RWPE1 (cell line): ENCODE measurements at regions not wholly inside any gene's neighbourhood (a gene's known extent, or its start where the extent isn't known, plus 50 kb on each side); places are given as distances from the start of the nearest gene placed in this dataset.

Experiments
- CTCF ChIA-PET: fragments of 350-600 bp; sonication (Branson Sonifier 250); formaldehyde crosslinking; extraction: SDS; loops from one replicate; lab custom pipeline; 2021; lab: Yijun Ruan, JAX
- POLR2A ChIA-PET: fragments of 400-600 bp; formaldehyde crosslinking; extraction: SDS; loops from one replicate; lab custom pipeline; 2020; ENCODE audit warnings: antibody characterized with exemption; ENCODE audit not compliant: low non-redundant PET; lab: Yijun Ruan, JAX
- DNase-seq: peaks from one replicate; pipeline ENCODE4 v3.0.0; 2012; ENCODE audit warnings: low spot score
- H3K27ac ChIP-seq: fragments of 450-650 bp; 2 replicates; pipeline ENCODE4 v1.5.1; 2017
- CTCF ChIP-seq: fragments of 450-650 bp; conservative IDR thresholded peaks from 2 replicates; pipeline ENCODE4 v1.5.1; 2017; ENCODE audit warnings: low read depth, mild to moderate bottlenecking

GRCh38 chr20:61104232-61104631 lies 147.8 kb upstream of the CDH4 start:
- no peak for TF ChIP-seq CTCF
- POLR2A ChIA-PET: no interaction called here
- CTCF ChIA-PET: no interaction called here
- H3K27ac ChIP-seq: no peak overlapping the region
- no peak for DNase-seq

GRCh38 chr20:61105395-61105794 lies 146.7 kb upstream of the CDH4 start:
- no peak overlapping the region for H3K27ac ChIP-seq
- CTCF ChIA-PET: interaction anchor here (0.6 to 0.7 kb wide), 2 partner anchors 768 to 967 kb away, joined by 3 to 4 read pairs; no protein-coding TSS in a partner anchor
- DNase-seq: no peak
- TF ChIP-seq CTCF: no peak
- POLR2A ChIA-PET: no interaction called here

GRCh38 chr20:61106438-61106837 lies 145.6 kb upstream of the CDH4 start:
- CTCF ChIA-PET: interaction anchor here (0.9 kb wide), 1 partner anchor 156 kb away, joined by 3 read pairs; no protein-coding TSS in a partner anchor
- POLR2A ChIA-PET: no interaction called here

GRCh38 chr20:61109221-61109805 lies 142.7 kb upstream of the CDH4 start:
- no peak for TF ChIP-seq CTCF
- CTCF ChIA-PET: interaction anchor here (0.6 kb wide), 2 partner anchors 222 to 361 kb away, joined by 4 to 6 read pairs; no protein-coding TSS in a partner anchor

More at GRCh38 chr20:61106438-61106837, 145.6 kb upstream of the CDH4 start:
- H3K27ac ChIP-seq: no peak overlapping the region
- no peak for TF ChIP-seq CTCF
- DNase-seq: no peak

GRCh38 chr20:61112515-61112914 lies 139.5 kb upstream of the CDH4 start:
- no peak overlapping the region for H3K27ac ChIP-seq
- no peak for DNase-seq
- TF ChIP-seq CTCF: no peak
- ChIA-PET CTCF (no interaction called here), POLR2A (no interaction called here)

More at GRCh38 chr20:61109221-61109805, 142.7 kb upstream of the CDH4 start:
- no peak for DNase-seq
- POLR2A ChIA-PET: no interaction called here
- H3K27ac ChIP-seq: no peak overlapping the region

GRCh38 chr20:61113731-61114130 lies 138.3 kb upstream of the CDH4 start:
- ChIA-PET CTCF (interaction anchor here (0.6 kb wide), 1 partner anchor 478 kb away, joined by 3 read pairs; no protein-coding TSS in a partner anchor), POLR2A (no interaction called here)
- H3K27ac ChIP-seq: no peak overlapping the region
- DNase-seq: no peak
- no peak for TF ChIP-seq CTCF
